Mesenchymal stem cell (in vitro differentiated cells and primary cell): ENCODE measurements at regions not wholly inside any gene's neighbourhood (a gene's known extent, or its start where the extent isn't known, plus 50 kb on each side); places are given as distances from the start of the nearest gene placed in this dataset.

Experiments used
- DNase-seq: peaks from one replicate; pipeline ENCODE4 v3.0.0-alpha.2; 2013
- H2AFZ ChIP-seq: one replicate; pipeline ENCODE4 v1.6.1; 2013; ENCODE audit warnings: low read depth, mild to moderate bottlenecking, control low read depth, inconsistent platforms, low read length, moderate library complexity
- H2AK5ac ChIP-seq: 2 replicates; pipeline ENCODE4 v1.6.1; 2013; ENCODE audit warnings: low read length, moderate library complexity, mild to moderate bottlenecking, inconsistent platforms; ENCODE audit not compliant: severe bottlenecking
- H2BK120ac ChIP-seq: one replicate; pipeline ENCODE4 v1.6.1; 2013; ENCODE audit warnings: low read depth, mild to moderate bottlenecking, inconsistent platforms, low read length, moderate library complexity
- H2BK12ac ChIP-seq, 2 experiments: one replicate each; pipeline ENCODE4 v1.6.1; 2013; ENCODE audit warnings: inconsistent platforms in 2 of 2, low read length in 2 of 2, mild to moderate bottlenecking in 2 of 2, moderate library complexity in 2 of 2, control low read depth in 1 of 2
- H2BK15ac ChIP-seq: one replicate; pipeline ENCODE4 v1.6.1; 2013; ENCODE audit warnings: mild to moderate bottlenecking, low read depth, inconsistent platforms; ENCODE audit not compliant: poor library complexity, severe bottlenecking
- H2BK5ac ChIP-seq: 2 replicates; pipeline ENCODE4 v1.6.1; 2013; ENCODE audit warnings: low read depth, mild to moderate bottlenecking, low read length, control low read depth, inconsistent platforms; ENCODE audit not compliant: poor library complexity, severe bottlenecking
- H3K14ac ChIP-seq, 2 experiments: one replicate each; pipeline ENCODE4 v1.6.1; 2013; ENCODE audit warnings: inconsistent platforms in 2 of 2, low read length in 2 of 2, control low read depth in 1 of 2, mild to moderate bottlenecking in 1 of 2, moderate library complexity in 1 of 2
- H3K18ac ChIP-seq, 2 experiments: one replicate each; pipeline ENCODE4 v1.6.1; 2013; ENCODE audit warnings: inconsistent platforms in 2 of 2, low read length in 2 of 2, control low read depth in 1 of 2, low read depth in 1 of 2, mild to moderate bottlenecking in 1 of 2
- H3K23ac ChIP-seq, 2 experiments: one replicate each; pipeline ENCODE4 v1.6.1; 2013; ENCODE audit warnings: inconsistent platforms in 2 of 2, low read length in 2 of 2, mild to moderate bottlenecking in 2 of 2, moderate library complexity in 2 of 2, control low read depth in 1 of 2
- H3K27ac ChIP-seq: 2 replicates; pipeline ENCODE4 v1.5.1; 2013; ENCODE audit warnings: mild to moderate bottlenecking, moderate library complexity, low read length, control low read depth, inconsistent platforms; ENCODE audit not compliant: poor library complexity, severe bottlenecking
- H3K27me3 ChIP-seq, 2 experiments: 2 replicates each; pipeline versions ENCODE4 v1.6.1 to v1.7.0; 2013; ENCODE audit warnings: low read length in 2 of 2, mild to moderate bottlenecking in 2 of 2, moderate library complexity in 2 of 2, control low read depth in 1 of 2, inconsistent platforms in 1 of 2; ENCODE audit not compliant: control insufficient read depth in 1 of 2, insufficient read depth in 1 of 2
- H3K36me3 ChIP-seq, 2 experiments: 2 replicates each; pipeline versions ENCODE4 v1.6.1 to v1.7.0; 2013; ENCODE audit warnings: low read length in 2 of 2, control low read depth in 1 of 2, inconsistent platforms in 1 of 2, low read depth in 1 of 2, mild to moderate bottlenecking in 1 of 2; ENCODE audit not compliant: insufficient read depth in 2 of 2, control insufficient read depth in 1 of 2
- H3K4ac ChIP-seq, 2 experiments: one replicate each; pipeline ENCODE4 v1.6.1; 2013; ENCODE audit warnings: inconsistent platforms in 2 of 2, low read length in 2 of 2, mild to moderate bottlenecking in 2 of 2, moderate library complexity in 2 of 2, control low read depth in 1 of 2, low read depth in 1 of 2
- H3K4me1 ChIP-seq: 2 replicates; pipeline ENCODE4 v1.6.1; 2013; ENCODE audit warnings: low read depth, low read length, control low read depth; ENCODE audit not compliant: control insufficient read depth, insufficient read depth
- H3K4me2 ChIP-seq: 2 replicates; pipeline ENCODE4 v1.6.1; 2013; ENCODE audit warnings: low read length, mild to moderate bottlenecking, inconsistent platforms; ENCODE audit not compliant: poor library complexity, severe bottlenecking
- H3K4me3 ChIP-seq, 2 experiments: 2 replicates each; pipeline versions ENCODE4 v1.5.1 to v1.7.0; 2013; ENCODE audit warnings: low read length in 2 of 2, mild to moderate bottlenecking in 2 of 2, control low read depth in 1 of 2, low read depth in 1 of 2; ENCODE audit not compliant: insufficient read depth in 1 of 2
- H3K79me1 ChIP-seq: replicated peaks from 2 replicates; pipeline ENCODE4 v1.6.1; 2013; ENCODE audit warnings: mild to moderate bottlenecking, control low read depth, low read length, inconsistent platforms; ENCODE audit not compliant: poor library complexity, severe bottlenecking
- H3K9ac ChIP-seq: 2 replicates; pipeline ENCODE4 v1.7.0; 2013; ENCODE audit warnings: mild to moderate bottlenecking, low read length, moderate library complexity
- H3K9me3 ChIP-seq: 2 replicates; pipeline ENCODE4 v1.7.0; 2013; ENCODE audit warnings: mild to moderate bottlenecking, low read length; ENCODE audit not compliant: control insufficient read depth
- H4K8ac ChIP-seq: one replicate; pipeline ENCODE4 v1.6.1; 2013; ENCODE audit warnings: inconsistent platforms, mild to moderate bottlenecking, low read length, moderate library complexity
- H4K91ac ChIP-seq: one replicate; pipeline ENCODE4 v1.6.1; 2013; ENCODE audit warnings: mild to moderate bottlenecking, low read length, inconsistent platforms
- WGBS: methylation state at CpG from one replicate; pipeline ENCODE4 v1.1.7; 2013; ENCODE audit warnings: mixed read lengths; 5-methylcytosine and 5-hydroxymethylcytosine counted together

DNA sequence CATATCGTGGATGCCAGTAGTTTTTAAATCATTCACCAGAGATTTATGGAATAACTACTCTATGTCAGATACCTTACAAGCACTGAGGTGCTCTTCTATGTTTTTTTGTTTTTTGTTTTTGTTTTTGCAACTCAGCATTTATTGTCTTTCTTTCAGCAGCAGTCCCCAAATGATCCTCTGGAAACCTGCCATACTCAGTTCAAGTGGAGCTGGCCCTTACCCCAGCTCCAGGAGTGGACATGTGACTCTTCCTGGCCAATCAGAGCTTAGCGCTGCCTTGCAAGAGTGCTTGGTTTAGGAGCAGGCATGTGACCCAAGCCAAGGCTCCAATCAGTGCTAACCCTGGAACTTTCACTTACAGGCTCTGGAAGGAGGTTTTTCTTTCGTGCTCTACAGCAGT lies 356.6 kb upstream of the ZMIZ1 start:
- H3K4me2 ChIP-seq, result no peak overlapping the region

DNA sequence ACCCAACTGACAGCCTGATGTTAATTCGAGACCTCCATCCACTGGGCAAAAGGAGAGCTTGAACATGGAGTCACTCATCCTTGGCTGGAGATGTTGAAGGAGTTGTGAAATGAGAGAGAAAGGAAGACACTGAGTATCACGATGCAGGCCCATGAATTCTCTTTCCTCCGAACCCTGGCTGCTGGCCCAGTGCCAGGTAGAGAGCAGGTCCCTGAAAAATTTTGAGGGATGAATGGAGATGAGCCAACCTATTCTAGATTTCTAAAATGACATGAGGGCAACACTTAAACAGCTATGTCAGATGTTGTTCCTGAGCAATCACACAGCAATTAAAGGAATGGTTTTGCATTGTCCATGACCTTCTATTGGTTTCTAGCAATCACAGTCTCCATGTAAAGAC lies 355.1 kb upstream of the ZMIZ1 start:
- Histone ChIP-seq H2BK120ac (no peak overlapping the region), H3K4me1 (peaks cover 2% of the 10 kb centered on the region), H2AFZ (no peak overlapping the region)

More for the DNA sequence above, 356.6 kb upstream of the ZMIZ1 start:
- no peak overlapping the region for H2BK120ac ChIP-seq
- H3K27ac ChIP-seq, result no peak overlapping the region
- H3K9me3 ChIP-seq, result no peaks in the 10 kb centered on the region
- no peak overlapping the region for H3K9ac ChIP-seq
- H3K4me1 ChIP-seq, result no peaks in the 10 kb centered on the region
- H3K14ac ChIP-seq, result no peak overlapping the region
- H2BK12ac ChIP-seq, result no peak overlapping the region
- H3K27me3 ChIP-seq, result peaks cover 5 to 9% of the 10 kb centered on the region in 2 experiments
- no peak overlapping the region for H3K4ac ChIP-seq
- 87% methylated on average over 2 of the region's 3 CpGs for WGBS
- H2BK15ac ChIP-seq, result no peak overlapping the region
- no peak overlapping the region for H3K4me3 ChIP-seq
- no peak overlapping the region for H2AK5ac ChIP-seq
- no peak overlapping the region for H2BK5ac ChIP-seq
- no peak overlapping the region for H3K18ac ChIP-seq
- no peaks in the 10 kb centered on the region for H3K36me3 ChIP-seq
- H2AFZ ChIP-seq, result no peak overlapping the region
- no peak for DNase-seq
- no peak overlapping the region for H3K23ac ChIP-seq
- no peaks in the 10 kb centered on the region for H3K79me1 ChIP-seq
- no peak overlapping the region for H4K91ac ChIP-seq
- H4K8ac ChIP-seq, result no peak overlapping the region

DNA sequence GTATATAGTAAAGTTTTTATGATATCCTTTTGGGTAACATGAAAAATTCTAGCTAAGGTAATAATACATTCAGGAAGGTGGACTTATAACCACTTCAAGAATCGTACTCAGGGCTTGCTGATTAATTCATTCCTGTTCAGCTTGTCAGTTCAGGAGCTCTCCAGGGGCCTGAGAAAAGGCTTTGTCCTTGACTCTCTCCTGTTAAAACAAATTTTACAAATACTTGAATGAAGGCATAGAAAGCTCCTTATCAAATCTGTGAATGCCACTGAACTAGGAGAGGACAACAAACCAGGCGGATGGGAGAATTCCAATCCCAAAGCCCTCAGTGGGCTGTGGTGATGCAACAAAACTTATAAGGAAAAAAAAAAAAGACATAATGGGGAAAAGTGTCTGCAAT lies 354.5 kb upstream of the ZMIZ1 start:
- Histone ChIP-seq H3K9ac (no peak overlapping the region), H2BK120ac (no peak overlapping the region), H3K4me2 (no peak overlapping the region), H3K4me3 (no peak overlapping the region), H2BK15ac (no peak overlapping the region), H3K27me3 (peaks cover 5 to 9% of the 10 kb centered on the region in 2 experiments), H3K9me3 (no peaks in the 10 kb centered on the region), H2BK12ac (no peak overlapping the region), H3K23ac (no peak overlapping the region), H3K14ac (no peak overlapping the region), H2AFZ (no peak overlapping the region), H4K91ac (no peak overlapping the region), H3K4ac (no peak overlapping the region), H3K36me3 (no peaks in the 10 kb centered on the region), H4K8ac (no peak overlapping the region), H2AK5ac (no peak overlapping the region), H3K4me1 (peaks cover 2% of the 10 kb centered on the region), H3K79me1 (no peaks in the 10 kb centered on the region), H2BK5ac (no peak overlapping the region), H3K18ac (no peak overlapping the region), H3K27ac (no peak overlapping the region)
- WGBS, result 96% methylated on average over 2 of the region's 2 CpGs
- no peak for DNase-seq

More for the DNA sequence above, 355.1 kb upstream of the ZMIZ1 start:
- H4K91ac ChIP-seq, result no peak overlapping the region
- H3K9ac ChIP-seq, result no peak overlapping the region
- no peak overlapping the region for H3K18ac ChIP-seq
- H3K36me3 ChIP-seq, result no peaks in the 10 kb centered on the region
- H3K27ac ChIP-seq, result no peak overlapping the region
- H3K27me3 ChIP-seq, result peaks cover 5 to 9% of the 10 kb centered on the region in 2 experiments
- H2AK5ac ChIP-seq, result no peak overlapping the region
- H3K4me2 ChIP-seq, result no peak overlapping the region
- H3K9me3 ChIP-seq, result no peaks in the 10 kb centered on the region
- H3K4ac ChIP-seq, result no peak overlapping the region
- H3K4me3 ChIP-seq, result no peak overlapping the region
- WGBS, result 85% methylated on average over 3 of the region's 3 CpGs
- no peak overlapping the region for H3K23ac ChIP-seq
- no peaks in the 10 kb centered on the region for H3K79me1 ChIP-seq
- no peak overlapping the region for H4K8ac ChIP-seq
- H2BK5ac ChIP-seq, result no peak overlapping the region
- DNase-seq, result no peak
- no peak overlapping the region for H2BK12ac ChIP-seq
- H2BK15ac ChIP-seq, result no peak overlapping the region
- H3K14ac ChIP-seq, result no peak overlapping the region

DNA sequence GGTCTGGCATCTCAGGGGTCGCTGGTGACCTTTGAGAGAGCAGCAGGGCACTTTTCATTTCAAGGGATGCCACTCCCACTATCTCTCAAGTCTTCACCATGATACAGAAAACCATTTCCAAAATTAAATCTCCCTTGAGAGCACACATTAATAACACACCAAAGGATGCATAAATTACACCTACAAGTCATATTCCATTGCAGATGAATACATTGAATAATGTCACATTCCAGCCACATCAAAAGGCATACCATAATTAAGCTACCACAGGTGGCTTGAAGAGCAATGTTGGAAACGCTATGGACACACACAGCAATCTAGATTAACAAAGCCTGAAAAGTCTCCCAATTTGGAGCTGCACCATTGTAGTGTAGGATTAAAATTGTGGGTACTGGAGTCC lies 353.3 kb upstream of the ZMIZ1 start:
- no peak overlapping the region for H3K4ac ChIP-seq
- H3K79me1 ChIP-seq, result no peaks in the 10 kb centered on the region
- peaks cover 2% of the 10 kb centered on the region for H3K4me1 ChIP-seq
- no peak overlapping the region for H3K27ac ChIP-seq
- H2AK5ac ChIP-seq, result no peak overlapping the region
- H3K4me3 ChIP-seq, result no peak overlapping the region
- no peak overlapping the region for H3K23ac ChIP-seq
- no peak overlapping the region for H3K14ac ChIP-seq
- H4K8ac ChIP-seq, result no peak overlapping the region
- no peak overlapping the region for H3K4me2 ChIP-seq
- H3K9ac ChIP-seq, result no peak overlapping the region
- H2BK15ac ChIP-seq, result no peak overlapping the region
- no peak overlapping the region for H3K18ac ChIP-seq
- H3K36me3 ChIP-seq, result no peaks in the 10 kb centered on the region
- 30% methylated on average over 1 of the region's 2 CpGs for WGBS
- H2BK12ac ChIP-seq, result no peak overlapping the region
- no peak overlapping the region for H2BK120ac ChIP-seq
- peaks cover 5 to 9% of the 10 kb centered on the region in 2 experiments for H3K27me3 ChIP-seq
- no peak overlapping the region for H2BK5ac ChIP-seq
- H2AFZ ChIP-seq, result no peak overlapping the region
- no peak overlapping the region for H4K91ac ChIP-seq
- H3K9me3 ChIP-seq, result no peaks in the 10 kb centered on the region
- DNase-seq, result no peak
